SKM-1 (cell line): ENCODE measurements at regions not wholly inside any gene's neighbourhood (a gene's known extent, or its start where the extent isn't known, plus 50 kb on each side); places are given as distances from the start of the nearest gene placed in this dataset.

Experiments
- DNase-seq: peaks from one replicate; lab custom pipeline; 2025; ENCODE audit not compliant: unreplicated experiment; lab: John Stamatoyannopoulos, UW

GRCh38 chr1:29812408-29813135 is 576.2 kb downstream of the PTPRU start:
- DNase-seq: no peak

GRCh38 chr1:29811727-29812407 is 575.5 kb downstream of the PTPRU start:
- DNase-seq: no peak

- DNase-seq: no peak
Observed at GRCh38 chr1:29811247-29811646, 574.9 kb downstream of the PTPRU start.

GRCh38 chr1:29810121-29811120 is 574.1 kb downstream of the PTPRU start:
- DNase-seq: no peak

GRCh38 chr1:29809446-29810120 is 573.3 kb downstream of the PTPRU start:
- no peak for DNase-seq

- DNase-seq: no peak
Observed at GRCh38 chr1:29808141-29808995, 572.0 kb downstream of the PTPRU start.

- no peak for DNase-seq
Observed at GRCh38 chr1:29807689-29808088, 571.4 kb downstream of the PTPRU start.

GRCh38 chr1:29806646-29807319 is 570.5 kb downstream of the PTPRU start:
- no peak for DNase-seq

- DNase-seq: no peak
Observed at GRCh38 chr1:29805896-29806160, 569.5 kb downstream of the PTPRU start.

- DNase-seq: no peak
Observed at GRCh38 chr1:29805122-29805895, 569.0 kb downstream of the PTPRU start.

GRCh38 chr1:29804181-29804899 is 568.0 kb downstream of the PTPRU start:
- no peak for DNase-seq

GRCh38 chr1:29803486-29803885 is 567.2 kb downstream of the PTPRU start:
- DNase-seq: no peak

- no peak for DNase-seq
Observed at GRCh38 chr1:29802181-29803068, 566.1 kb downstream of the PTPRU start.

GRCh38 chr1:29801561-29801973 is 565.2 kb downstream of the PTPRU start:
- no peak for DNase-seq

GRCh38 chr1:29801003-29801402 is 564.7 kb downstream of the PTPRU start:
- no peak for DNase-seq

- no peak for DNase-seq
Observed at GRCh38 chr1:29800522-29800956, 564.2 kb downstream of the PTPRU start.

- no peak for DNase-seq
Observed at GRCh38 chr1:29800120-29800519, 563.8 kb downstream of the PTPRU start.
